Caco-2 (cell line): ENCODE measurements at regions not wholly inside any gene's neighbourhood (a gene's known extent, or its start where the extent isn't known, plus 50 kb on each side); places are given as distances from the start of the nearest gene placed in this dataset.

Source experiments
- BruUV-seq: library from RNA; stranded (reverse); fragments of 400-500 nt; replicated peaks from 2 replicates; lab custom pipeline; 2021; lab: Mats Ljungman, UMichigan
- CTCF ChIA-PET: fragments of 300-600 bp; sonication (Branson Sonifier 250); formaldehyde crosslinking; loops from one replicate; lab custom pipeline; 2022; ENCODE audit warnings: antibody characterized with exemption; lab: Charles Lee
- POLR2A ChIA-PET: fragments of 300-600 bp; sonication (Branson Sonifier 250); formaldehyde crosslinking; loops from one replicate; lab custom pipeline; 2022; ENCODE audit warnings: antibody characterized with exemption; lab: Charles Lee
- DNase-seq, 2 experiments: peaks; one replicate each; pipeline versions ENCODE4 v3.0.0 to v3.0.0-alpha.2; 2020 to 2022
- H3K27me3 ChIP-seq: replicated peaks from 2 replicates; pipeline ENCODE4 v1.6.0; 2011; ENCODE audit warnings: low read length; ENCODE audit not compliant: control insufficient read depth, insufficient read depth
- H3K36me3 ChIP-seq: 2 replicates; pipeline ENCODE4 v1.5.1; 2011; ENCODE audit warnings: low read length; ENCODE audit not compliant: control insufficient read depth, insufficient read depth
- H3K4me1 ChIP-seq: fragments of 250-450 bp; sonication (Bioruptor Pico); 2 replicates; pipeline ENCODE4 v1.5.1; 2020; ENCODE audit warnings: mild to moderate bottlenecking
- H3K4me3 ChIP-seq: 2 replicates; pipeline ENCODE4 v1.5.1; 2011; ENCODE audit warnings: low read depth, mild to moderate bottlenecking, control low read depth, low read length
- H3K9me3 ChIP-seq: fragments of 250-450 bp; sonication (Bioruptor Pico); 2 replicates; pipeline ENCODE4 v1.5.1; 2020; ENCODE audit warnings: mild to moderate bottlenecking, moderate library complexity
- H3K27ac Mint-ChIP-seq: one replicate; pipeline ENCODE4 v1.8.0; 2022; ENCODE audit warnings: mixed read lengths; ENCODE audit not compliant: unreplicated experiment
- H3K27me3 Mint-ChIP-seq: one replicate; pipeline ENCODE4 v1.8.0; 2022; ENCODE audit warnings: mixed read lengths; ENCODE audit not compliant: insufficient read depth, unreplicated experiment
- H3K36me3 Mint-ChIP-seq: one replicate; pipeline ENCODE4 v1.8.0; 2022; ENCODE audit warnings: mild to moderate bottlenecking, mixed read lengths; ENCODE audit not compliant: insufficient read depth, unreplicated experiment
- H3K4me1 Mint-ChIP-seq: one replicate; pipeline ENCODE4 v1.8.0; 2022; ENCODE audit warnings: low read depth, mixed read lengths; ENCODE audit not compliant: unreplicated experiment
- H3K4me3 Mint-ChIP-seq: one replicate; pipeline ENCODE4 v1.8.0; 2022; ENCODE audit warnings: mild to moderate bottlenecking, moderate library complexity, mixed read lengths; ENCODE audit not compliant: unreplicated experiment
- H3K9me3 Mint-ChIP-seq: one replicate; pipeline ENCODE4 v1.8.0; 2022; ENCODE audit warnings: mixed read lengths; ENCODE audit not compliant: unreplicated experiment
- intact Hi-C: fragments of 100-400 bp; cut with micrococcal nuclease; formaldehyde crosslinking; loops from one replicate; pipeline ENCODE4 v1.10.0; 2022; ENCODE audit not compliant: unreplicated experiment
- TF ChIP-seq, protein P1 (sequence below), 2 experiments: fragments of 200-600 bp in 1 of 2; IDR thresholded peaks; 1 replicate in 1 of 2; 2 replicates in 1 of 2; pipeline versions ENCODE4 v1.5.1 to v1.8.0; 2011 to 2022; ENCODE audit warnings: antibody characterized with exemption in 1 of 2, control low read depth in 1 of 2, inconsistent platforms in 1 of 2, low read depth in 1 of 2, low read length in 1 of 2, mild to moderate bottlenecking in 1 of 2, moderate library complexity in 1 of 2; ENCODE audit not compliant: insufficient read depth in 1 of 2, severe bottlenecking in 1 of 2, unreplicated experiment in 1 of 2

DNA sequence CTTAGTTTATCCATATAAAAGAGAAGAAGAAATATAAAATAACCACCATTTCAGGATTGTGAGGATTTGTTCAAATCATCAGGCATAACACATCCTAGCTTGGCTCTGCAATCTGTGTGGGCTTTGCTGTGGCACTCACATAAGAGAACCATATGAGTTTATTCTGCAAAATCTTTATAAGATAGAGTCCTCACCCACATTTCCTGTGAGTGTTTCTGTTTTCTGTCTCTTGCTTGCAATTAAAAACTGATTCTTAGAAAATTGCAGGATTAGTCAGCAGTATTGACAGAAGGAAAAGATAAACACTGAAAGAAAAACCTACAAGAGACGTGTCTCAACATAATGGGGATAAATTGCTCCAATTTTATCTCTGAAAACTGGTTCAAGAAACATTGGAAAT is 258.5 kb downstream of the RND3 start:
- H3K27ac Mint-ChIP-seq = no peak overlapping the region

DNA sequence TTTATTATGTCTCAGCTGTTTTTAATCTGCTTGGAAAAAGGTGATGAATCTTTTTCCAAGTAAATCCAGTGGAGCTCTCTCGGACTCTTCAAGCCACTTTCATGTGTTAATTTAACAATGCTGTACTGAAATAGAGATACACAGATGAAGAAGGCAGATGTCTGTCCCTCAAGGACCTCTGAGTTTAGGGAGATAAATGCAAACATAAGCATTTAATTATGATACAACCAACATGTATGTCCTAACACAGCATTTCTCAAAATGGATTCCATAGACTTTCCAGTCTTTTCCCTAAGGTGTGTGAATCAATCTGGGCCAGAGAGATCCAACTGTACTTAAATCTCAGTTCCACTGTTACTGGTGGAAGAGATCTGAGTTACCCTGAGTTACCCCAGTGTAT is 262.4 kb downstream of the RND3 start:
- Histone ChIP-seq H3K9me3 (no peaks in the 10 kb centered on the region), H3K4me3 (no peak overlapping the region), H3K4me1 (peaks cover 39% of the 10 kb centered on the region), H3K27me3 (no peaks in the 10 kb centered on the region), H3K36me3 (no peaks in the 10 kb centered on the region)
- H3K9me3 Mint-ChIP-seq = peaks cover 22% of the 10 kb centered on the region
- ChIA-PET POLR2A (no interaction called here), CTCF (no interaction called here)
- H3K27ac Mint-ChIP-seq = no peak overlapping the region
- no peak for DNase-seq
- no peak overlapping the region for H3K4me3 Mint-ChIP-seq
- H3K36me3 Mint-ChIP-seq = no peaks in the 10 kb centered on the region
- TF ChIP-seq, protein P1, sequence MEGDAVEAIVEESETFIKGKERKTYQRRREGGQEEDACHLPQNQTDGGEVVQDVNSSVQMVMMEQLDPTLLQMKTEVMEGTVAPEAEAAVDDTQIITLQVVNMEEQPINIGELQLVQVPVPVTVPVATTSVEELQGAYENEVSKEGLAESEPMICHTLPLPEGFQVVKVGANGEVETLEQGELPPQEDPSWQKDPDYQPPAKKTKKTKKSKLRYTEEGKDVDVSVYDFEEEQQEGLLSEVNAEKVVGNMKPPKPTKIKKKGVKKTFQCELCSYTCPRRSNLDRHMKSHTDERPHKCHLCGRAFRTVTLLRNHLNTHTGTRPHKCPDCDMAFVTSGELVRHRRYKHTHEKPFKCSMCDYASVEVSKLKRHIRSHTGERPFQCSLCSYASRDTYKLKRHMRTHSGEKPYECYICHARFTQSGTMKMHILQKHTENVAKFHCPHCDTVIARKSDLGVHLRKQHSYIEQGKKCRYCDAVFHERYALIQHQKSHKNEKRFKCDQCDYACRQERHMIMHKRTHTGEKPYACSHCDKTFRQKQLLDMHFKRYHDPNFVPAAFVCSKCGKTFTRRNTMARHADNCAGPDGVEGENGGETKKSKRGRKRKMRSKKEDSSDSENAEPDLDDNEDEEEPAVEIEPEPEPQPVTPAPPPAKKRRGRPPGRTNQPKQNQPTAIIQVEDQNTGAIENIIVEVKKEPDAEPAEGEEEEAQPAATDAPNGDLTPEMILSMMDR (IDR thresholded peaks at IDR 0.05; ENCODE audit: insufficient read depth in 1 of 2, low read depth in 1 of 2, low read length in 1 of 2, severe bottlenecking in 1 of 2, unreplicated experiment in 1 of 2) = no peak
- no TSS peak for BruUV-seq
- H3K27me3 Mint-ChIP-seq = no peaks in the 10 kb centered on the region
- H3K4me1 Mint-ChIP-seq = peaks cover 19% of the 10 kb centered on the region
- intact Hi-C loops = no loop called here

More for the DNA sequence above, 258.5 kb downstream of the RND3 start:
- Mint-ChIP-seq H3K4me1 (peaks cover 16% of the 10 kb centered on the region), H3K27me3 (no peaks in the 10 kb centered on the region), H3K4me3 (no peak overlapping the region), H3K36me3 (no peaks in the 10 kb centered on the region), H3K9me3 (peaks cover 22% of the 10 kb centered on the region)
- no peaks in the 10 kb centered on the region for H3K9me3 ChIP-seq
- H3K4me1 ChIP-seq = peaks cover 22% of the 10 kb centered on the region
- H3K36me3 ChIP-seq = no peaks in the 10 kb centered on the region
- H3K27me3 ChIP-seq = no peaks in the 10 kb centered on the region
- TF ChIP-seq, protein P1 (IDR thresholded peaks at IDR 0.05; ENCODE audit: insufficient read depth in 1 of 2, low read depth in 1 of 2, low read length in 1 of 2, severe bottlenecking in 1 of 2, unreplicated experiment in 1 of 2) = no peak
- no peak overlapping the region for H3K4me3 ChIP-seq
- BruUV-seq = no TSS peak
- ChIA-PET POLR2A (no interaction called here), CTCF (no interaction called here)
- intact Hi-C loops = no loop called here
- DNase-seq = no peak

DNA sequence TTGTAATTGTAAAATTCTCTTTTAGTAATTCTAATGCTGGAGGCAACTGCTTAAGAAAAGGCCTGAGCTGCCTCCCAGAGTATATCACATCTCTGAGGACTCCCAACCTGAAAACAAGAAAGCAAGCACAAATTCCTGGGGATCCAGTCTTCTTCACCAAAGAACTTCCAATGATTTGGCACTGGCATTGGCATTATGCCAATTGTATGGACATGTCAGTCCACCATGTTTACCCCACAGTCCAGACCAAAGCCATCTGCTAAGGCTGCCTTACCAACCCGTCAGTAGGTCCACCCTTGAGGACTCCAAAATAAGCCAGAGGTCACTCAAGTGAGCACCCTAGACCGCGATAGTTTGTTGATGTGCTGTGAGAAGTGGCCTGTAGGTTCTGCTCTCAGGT is 263.1 kb downstream of the RND3 start:
- ChIA-PET POLR2A (no interaction called here), CTCF (no interaction called here)
- TF ChIP-seq, protein P1 (IDR thresholded peaks at IDR 0.05; ENCODE audit: insufficient read depth in 1 of 2, low read depth in 1 of 2, low read length in 1 of 2, severe bottlenecking in 1 of 2, unreplicated experiment in 1 of 2) = no peak
- DNase-seq = no peak
- BruUV-seq = no TSS peak
- Histone ChIP-seq H3K4me3 (no peak overlapping the region), H3K9me3 (no peaks in the 10 kb centered on the region), H3K4me1 (peaks cover 37% of the 10 kb centered on the region), H3K27me3 (no peaks in the 10 kb centered on the region), H3K36me3 (no peaks in the 10 kb centered on the region)
- no peaks in the 10 kb centered on the region for H3K27me3 Mint-ChIP-seq
- H3K4me3 Mint-ChIP-seq = no peak overlapping the region
- H3K36me3 Mint-ChIP-seq = no peaks in the 10 kb centered on the region
- no peak overlapping the region for H3K27ac Mint-ChIP-seq
- intact Hi-C loops = loop anchor here (5.0 kb wide), 3 partner anchors 148 to 263 kb away; partner anchors contain the start of gene RND3
- H3K4me1 Mint-ChIP-seq = peaks cover 24% of the 10 kb centered on the region
- H3K9me3 Mint-ChIP-seq = peaks cover 22% of the 10 kb centered on the region
